ENCODE measurements at regions not wholly inside any gene's neighbourhood (a gene's known extent, or its start where the extent isn't known, plus 50 kb on each side); places are given as distances from the start of the nearest gene placed in this dataset.

DNA sequence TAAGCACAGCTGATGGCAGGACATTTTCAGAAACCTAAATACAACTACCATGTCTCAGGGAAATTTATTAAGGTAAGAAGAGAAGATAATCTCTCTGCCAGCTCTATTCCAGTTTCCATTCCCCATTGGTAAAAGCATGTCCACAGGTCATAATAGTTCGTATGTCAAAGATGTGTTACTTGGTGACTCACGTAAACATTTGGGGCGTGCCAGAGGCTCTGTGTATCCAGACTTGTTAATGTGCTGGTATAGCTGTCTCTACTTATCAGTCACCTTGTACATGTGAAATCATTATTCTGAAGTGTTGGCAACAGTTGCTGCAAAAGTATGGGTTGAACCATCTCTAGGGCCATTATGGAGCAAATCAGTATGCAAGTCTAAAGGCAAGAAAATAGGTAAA is 1345.1 kb downstream of the SUCLG1 start:
- no peak overlapping the region for H3K27ac ChIP-seq (ENCODE audit: control insufficient read depth, insufficient read depth, low read length)
- dilution Hi-C loops (cut with MboI; ENCODE audit: extremely low pct_ligation_motif_present, low sequenced_read_pairs): no loop called here
- H3K36me3 ChIP-seq (ENCODE audit: control insufficient read depth in 2 of 2, extremely low read depth in 1 of 2, insufficient read depth in 2 of 2, low read length in 2 of 2): no peaks in the 10 kb centered on the region
- H3K9me3 ChIP-seq (ENCODE audit: control insufficient read depth, low read depth, low read length): no peaks in the 10 kb centered on the region
- no peak for TF ChIP-seq EZH2 (IDR thresholded peaks at IDR 0.05; ENCODE audit: low read length)
- TF ChIP-seq, protein P1, sequence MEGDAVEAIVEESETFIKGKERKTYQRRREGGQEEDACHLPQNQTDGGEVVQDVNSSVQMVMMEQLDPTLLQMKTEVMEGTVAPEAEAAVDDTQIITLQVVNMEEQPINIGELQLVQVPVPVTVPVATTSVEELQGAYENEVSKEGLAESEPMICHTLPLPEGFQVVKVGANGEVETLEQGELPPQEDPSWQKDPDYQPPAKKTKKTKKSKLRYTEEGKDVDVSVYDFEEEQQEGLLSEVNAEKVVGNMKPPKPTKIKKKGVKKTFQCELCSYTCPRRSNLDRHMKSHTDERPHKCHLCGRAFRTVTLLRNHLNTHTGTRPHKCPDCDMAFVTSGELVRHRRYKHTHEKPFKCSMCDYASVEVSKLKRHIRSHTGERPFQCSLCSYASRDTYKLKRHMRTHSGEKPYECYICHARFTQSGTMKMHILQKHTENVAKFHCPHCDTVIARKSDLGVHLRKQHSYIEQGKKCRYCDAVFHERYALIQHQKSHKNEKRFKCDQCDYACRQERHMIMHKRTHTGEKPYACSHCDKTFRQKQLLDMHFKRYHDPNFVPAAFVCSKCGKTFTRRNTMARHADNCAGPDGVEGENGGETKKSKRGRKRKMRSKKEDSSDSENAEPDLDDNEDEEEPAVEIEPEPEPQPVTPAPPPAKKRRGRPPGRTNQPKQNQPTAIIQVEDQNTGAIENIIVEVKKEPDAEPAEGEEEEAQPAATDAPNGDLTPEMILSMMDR (optimal IDR thresholded peaks at IDR 0.05 in 1 of 3, IDR thresholded peaks at IDR 0.05 in 1 of 3, conservative IDR thresholded peaks at IDR 0.05 in 1 of 3; ENCODE audit: extremely low read depth in 1 of 3, insufficient read depth in 2 of 3, low read length in 3 of 3): no peak
- no peaks in the 10 kb centered on the region for H3K79me2 ChIP-seq (ENCODE audit: control insufficient read depth, insufficient read depth, low read length)
- H3K4me1 ChIP-seq (ENCODE audit: control insufficient read depth, extremely low read depth, insufficient read depth, low read length): no peaks in the 10 kb centered on the region
- DNase-seq (ENCODE audit: low read depth, low spot score) (no peak), FAIRE-seq (no peak)
- H3K4me3 ChIP-seq (ENCODE audit: control insufficient read depth in 2 of 3, extremely low read depth in 1 of 3, insufficient read depth in 2 of 3, low read depth in 1 of 3, low read length in 3 of 3): no peak overlapping the region
- H3K9ac ChIP-seq (ENCODE audit: control insufficient read depth, extremely low read depth, insufficient read depth, low read length): no peak overlapping the region
- H3K9me1 ChIP-seq (ENCODE audit: control insufficient read depth, extremely low read depth, insufficient read depth, low read length): no peaks in the 10 kb centered on the region
- no peaks in the 10 kb centered on the region for H4K20me1 ChIP-seq (ENCODE audit: control insufficient read depth, extremely low read depth, insufficient read depth, low read length)
- H3K4me2 ChIP-seq (ENCODE audit: control insufficient read depth, extremely low read depth, insufficient read depth, low read depth, low read length): no peak overlapping the region
- no peak overlapping the region for H2AFZ ChIP-seq (ENCODE audit: control insufficient read depth, low read length)
- no peaks in the 10 kb centered on the region for H3K27me3 ChIP-seq (ENCODE audit: control insufficient read depth, extremely low read depth, insufficient read depth, low read length)

GRCh38 chr2:83112858-83113257 is 1346.2 kb downstream of the SUCLG1 start:
- H3K27me3 ChIP-seq (ENCODE audit: control insufficient read depth, extremely low read depth, insufficient read depth, low read length): no peaks in the 10 kb centered on the region
- dilution Hi-C loops (cut with MboI; ENCODE audit: extremely low pct_ligation_motif_present, low sequenced_read_pairs): no loop called here
- no peak overlapping the region for H3K4me2 ChIP-seq (ENCODE audit: control insufficient read depth, extremely low read depth, insufficient read depth, low read depth, low read length)
- TF ChIP-seq EZH2 (IDR thresholded peaks at IDR 0.05; ENCODE audit: low read length): no peak
- TF ChIP-seq, protein P1 (optimal IDR thresholded peaks at IDR 0.05 in 1 of 3, IDR thresholded peaks at IDR 0.05 in 1 of 3, conservative IDR thresholded peaks at IDR 0.05 in 1 of 3; ENCODE audit: extremely low read depth in 1 of 3, insufficient read depth in 2 of 3, low read length in 3 of 3): no peak
- H3K79me2 ChIP-seq (ENCODE audit: control insufficient read depth, insufficient read depth, low read length): no peaks in the 10 kb centered on the region
- H3K9ac ChIP-seq (ENCODE audit: control insufficient read depth, extremely low read depth, insufficient read depth, low read length): no peak overlapping the region
- no peak overlapping the region for H3K27ac ChIP-seq (ENCODE audit: control insufficient read depth, insufficient read depth, low read length)
- H3K9me1 ChIP-seq (ENCODE audit: control insufficient read depth, extremely low read depth, insufficient read depth, low read length): no peaks in the 10 kb centered on the region
- no peak overlapping the region for H3K4me3 ChIP-seq (ENCODE audit: control insufficient read depth in 2 of 3, extremely low read depth in 1 of 3, insufficient read depth in 2 of 3, low read depth in 1 of 3, low read length in 3 of 3)
- no peak for DNase-seq (ENCODE audit: low read depth, low spot score)
- no peak overlapping the region for H2AFZ ChIP-seq (ENCODE audit: control insufficient read depth, low read length)
- no peaks in the 10 kb centered on the region for H4K20me1 ChIP-seq (ENCODE audit: control insufficient read depth, extremely low read depth, insufficient read depth, low read length)
- no peak for FAIRE-seq
- no peaks in the 10 kb centered on the region for H3K9me3 ChIP-seq (ENCODE audit: control insufficient read depth, low read depth, low read length)
- H3K4me1 ChIP-seq (ENCODE audit: control insufficient read depth, extremely low read depth, insufficient read depth, low read length): no peaks in the 10 kb centered on the region
- no peaks in the 10 kb centered on the region for H3K36me3 ChIP-seq (ENCODE audit: control insufficient read depth in 2 of 2, extremely low read depth in 1 of 2, insufficient read depth in 2 of 2, low read length in 2 of 2)
